ENCODE measurements at regions not wholly inside any gene's neighbourhood (a gene's known extent, or its start where the extent isn't known, plus 50 kb on each side); places are given as distances from the start of the nearest gene placed in this dataset.
"Not testable (repeated sequence)": the region's sequence is repeated elsewhere in the genome, so short reads cannot be mapped to it uniquely, and the experiment has no call there.

- H3K56ac ChIP-seq (ENCODE audit: insufficient read length, low read depth, low read length); H3K4me3 Mint-ChIP-seq; H3K18ac ChIP-seq (ENCODE audit: insufficient read length, low read depth, low read length); H3K27me3 Mint-ChIP-seq (ENCODE audit: low read depth); H2BK5ac ChIP-seq (ENCODE audit: insufficient read length, low read length); DNase-seq; H3K27me3 ChIP-seq (ENCODE audit: insufficient read depth, low read length); H3K23me2 ChIP-seq (ENCODE audit: insufficient read length, low read depth, low read length, poor library complexity, severe bottlenecking); H3K14ac ChIP-seq (ENCODE audit: insufficient read depth, low read length); H3K4me2 ChIP-seq (ENCODE audit: insufficient read depth, insufficient read length, low read length); H3K79me2 ChIP-seq (ENCODE audit: insufficient read depth, low read length); H3K36me3 Mint-ChIP-seq (ENCODE audit: insufficient read depth in 1 of 3, low read depth in 3 of 3); H2BK120ac ChIP-seq (ENCODE audit: low read depth, low read length, poor library complexity, severe bottlenecking); H2AFZ ChIP-seq (ENCODE audit: low read length); H3K4me1 ChIP-seq (ENCODE audit: insufficient read depth, low read length); H2BK15ac ChIP-seq (ENCODE audit: low read depth, low read length); H3K4ac ChIP-seq (ENCODE audit: low read depth, low read length); H3K79me1 ChIP-seq (ENCODE audit: insufficient read depth, low read depth, low read length, poor library complexity, severe bottlenecking); H4K5ac ChIP-seq (ENCODE audit: insufficient read length, low read depth, low read length); H3K4me1 Mint-ChIP-seq; H4K8ac ChIP-seq (replicated peaks; ENCODE audit: insufficient read length, low read depth, low read length); H3K27ac Mint-ChIP-seq; H3K9me3 Mint-ChIP-seq; H2AK5ac ChIP-seq (ENCODE audit: insufficient read length, low read length); H4K20me1 ChIP-seq (ENCODE audit: control insufficient read depth, insufficient read depth, insufficient read length); H3K9ac ChIP-seq (ENCODE audit: extremely low read depth, insufficient read length, low read length); H4K91ac ChIP-seq (ENCODE audit: insufficient read length, low read depth, low read length); H3T11ph ChIP-seq (ENCODE audit: low read length); H2BK12ac ChIP-seq (ENCODE audit: insufficient read length, low read depth, low read length); H2BK20ac ChIP-seq (ENCODE audit: low read depth, low read length, poor library complexity, severe bottlenecking); H3K23ac ChIP-seq (ENCODE audit: insufficient read length, low read depth, low read length); H3K27ac ChIP-seq (ENCODE audit: insufficient read length, low read depth, low read length); H3K9me3 ChIP-seq (ENCODE audit: control insufficient read depth, low read depth, low read length): not testable (repeated sequence)
- no CpG with 5 or more reads among the region's 8 CpGs for WGBS (ENCODE audit: extremely low coverage, insufficient read length, low lambda C conversion rate)
These were observed 214.9 kb upstream of the SGCG start for GRCh38 chr13:22965858-22966239.

GRCh38 chr13:22966753-22967152, 214.0 kb upstream of the SGCG start:
- not testable (repeated sequence) for H2BK5ac ChIP-seq (ENCODE audit: insufficient read length, low read length); H3K36me3 Mint-ChIP-seq (ENCODE audit: insufficient read depth in 1 of 3, low read depth in 3 of 3); H3K4me3 Mint-ChIP-seq; H2BK12ac ChIP-seq (ENCODE audit: insufficient read length, low read depth, low read length); H3K4ac ChIP-seq (ENCODE audit: low read depth, low read length); H2BK120ac ChIP-seq (ENCODE audit: low read depth, low read length, poor library complexity, severe bottlenecking); H3K9me3 ChIP-seq (ENCODE audit: control insufficient read depth, low read depth, low read length); H3K79me1 ChIP-seq (ENCODE audit: insufficient read depth, low read depth, low read length, poor library complexity, severe bottlenecking); H3K14ac ChIP-seq (ENCODE audit: insufficient read depth, low read length); H2AFZ ChIP-seq (ENCODE audit: low read length); DNase-seq; H3K4me1 ChIP-seq (ENCODE audit: insufficient read depth, low read length); H3K56ac ChIP-seq (ENCODE audit: insufficient read length, low read depth, low read length); H2AK5ac ChIP-seq (ENCODE audit: insufficient read length, low read length); H4K20me1 ChIP-seq (ENCODE audit: control insufficient read depth, insufficient read depth, insufficient read length); H3K23ac ChIP-seq (ENCODE audit: insufficient read length, low read depth, low read length); H3K27ac ChIP-seq (ENCODE audit: insufficient read length, low read depth, low read length); H3K27me3 Mint-ChIP-seq (ENCODE audit: low read depth); H2BK20ac ChIP-seq (ENCODE audit: low read depth, low read length, poor library complexity, severe bottlenecking); H3K9me3 Mint-ChIP-seq; H2BK15ac ChIP-seq (ENCODE audit: low read depth, low read length); H4K8ac ChIP-seq (replicated peaks; ENCODE audit: insufficient read length, low read depth, low read length); H3K4me2 ChIP-seq (ENCODE audit: insufficient read depth, insufficient read length, low read length); H3K4me1 Mint-ChIP-seq; H3K27me3 ChIP-seq (ENCODE audit: insufficient read depth, low read length); H3T11ph ChIP-seq (ENCODE audit: low read length); H4K5ac ChIP-seq (ENCODE audit: insufficient read length, low read depth, low read length); H3K18ac ChIP-seq (ENCODE audit: insufficient read length, low read depth, low read length); H3K27ac Mint-ChIP-seq; H3K79me2 ChIP-seq (ENCODE audit: insufficient read depth, low read length); H3K23me2 ChIP-seq (ENCODE audit: insufficient read length, low read depth, low read length, poor library complexity, severe bottlenecking); H4K91ac ChIP-seq (ENCODE audit: insufficient read length, low read depth, low read length); H3K9ac ChIP-seq (ENCODE audit: extremely low read depth, insufficient read length, low read length)
- no CpG with 5 or more reads among the region's 13 CpGs for WGBS (ENCODE audit: extremely low coverage, insufficient read length, low lambda C conversion rate)
